ENCODE measurements at regions not wholly inside any gene's neighbourhood (a gene's known extent, or its start where the extent isn't known, plus 50 kb on each side); places are given as distances from the start of the nearest gene placed in this dataset.

GRCh38 chr4:160604541-160604940 lies 1501.7 kb downstream of the RAPGEF2 start:
- ChIA-PET CTCF (ENCODE audit: partially characterized antibody) (no interaction called here), POLR2A (ENCODE audit: partially characterized antibody) (no interaction called here)
- Histone ChIP-seq H2AK5ac (ENCODE audit: low read depth, low read length) (no peak overlapping the region), H2BK20ac (ENCODE audit: low read length) (no peak overlapping the region), H3K27me3 (replicated peaks in 1 of 4; ENCODE audit: control insufficient read depth in 3 of 4, extremely low read depth in 1 of 4, insufficient read depth in 3 of 4, low read length in 3 of 4) (no peaks in the 10 kb centered on the region), H3K4me1 (replicated peaks in 1 of 4; ENCODE audit: control insufficient read depth in 3 of 4, insufficient read depth in 4 of 4, low read length in 3 of 4) (no peaks in the 10 kb centered on the region), H2AFZ (ENCODE audit: low read length) (no peak overlapping the region), H2BK15ac (ENCODE audit: low read length) (no peak overlapping the region), H3K9me3 (ENCODE audit: insufficient read depth in 2 of 2, low read depth in 1 of 2, low read length in 1 of 2) (no peaks in the 10 kb centered on the region), H3K23ac (ENCODE audit: insufficient read length) (no peak overlapping the region), H4K5ac (ENCODE audit: insufficient read length, low read depth, low read length) (no peak overlapping the region), H3K18ac (ENCODE audit: extremely low read depth, low read length) (no peak overlapping the region), H3K4ac (replicated peaks; ENCODE audit: insufficient read length, low read depth, low read length) (no peak overlapping the region), H4K8ac (ENCODE audit: extremely low read depth, insufficient read depth, low read length) (no peak overlapping the region), H3K56ac (replicated peaks; ENCODE audit: insufficient read length, low read depth, low read length) (no peak overlapping the region), H3K4me3 (ENCODE audit: extremely low read depth in 1 of 4, insufficient read depth in 2 of 4, low read depth in 3 of 4, low read length in 4 of 4) (no peak overlapping the region), H3K23me2 (ENCODE audit: low read depth, low read length) (no peaks in the 10 kb centered on the region), H3K14ac (ENCODE audit: insufficient read length) (no peak overlapping the region), H4K91ac (replicated peaks; ENCODE audit: insufficient read length, low read length) (no peak overlapping the region), H3K79me2 (ENCODE audit: control insufficient read depth in 1 of 2, insufficient read depth in 2 of 2, low read length in 2 of 2) (no peaks in the 10 kb centered on the region), H3K79me1 (ENCODE audit: low read depth, low read length) (no peaks in the 10 kb centered on the region), H4K20me1 (replicated peaks in 1 of 2; ENCODE audit: control insufficient read depth in 1 of 2, insufficient read depth in 2 of 2, low read length in 2 of 2) (no peaks in the 10 kb centered on the region), H2BK5ac (ENCODE audit: low read depth, low read length) (no peak overlapping the region), H3K36me3 (ENCODE audit: control insufficient read depth in 2 of 4, insufficient read depth in 4 of 4, low read length in 3 of 4) (no peaks in the 10 kb centered on the region), H3K27ac (ENCODE audit: low read depth, low read length) (no peak overlapping the region), H3K9ac (replicated peaks in 1 of 4; ENCODE audit: extremely low read depth in 1 of 4, low read depth in 3 of 4, low read length in 3 of 4) (no peak overlapping the region), H2BK12ac (ENCODE audit: low read depth, low read length) (no peak overlapping the region), H3K4me2 (ENCODE audit: insufficient read depth in 1 of 2, low read depth in 2 of 2, low read length in 2 of 2) (no peak overlapping the region), H2BK120ac (replicated peaks; ENCODE audit: low read depth, low read length) (no peak overlapping the region)
- WGBS, 2 experiments (ENCODE audit: extremely low coverage in 1 of 2, insufficient coverage in 1 of 2, insufficient read length in 1 of 2, insufficient replicate concordance in 2 of 2, low coverage in 1 of 2, low lambda C conversion rate in 2 of 2, missing lambda C conversion rate in 1 of 2), result 88% methylated on average over 4 of the region's 4 CpGs; no CpG with 5 or more reads in 1 of the 2 experiments
- no peak for FAIRE-seq
- no peak for DNase-seq (ENCODE audit: low read depth in 1 of 2, low spot score in 2 of 2)
- TF ChIP-seq CREB1 (IDR thresholded peaks at IDR 0.05), result no peak
- TF ChIP-seq SP2 (IDR thresholded peaks at IDR 0.05; ENCODE audit: low read length), result no peak
- TF ChIP-seq SP1 (IDR thresholded peaks at IDR 0.05; ENCODE audit: low read depth, low read length), result no peak
- TF ChIP-seq SIX5 (IDR thresholded peaks at IDR 0.05; ENCODE audit: low read depth, low read length), result no peak
- TF ChIP-seq KDM4A (IDR thresholded peaks at IDR 0.05; ENCODE audit: low read depth, low read length, severe bottlenecking), result no peak
- TF ChIP-seq SP4 (IDR thresholded peaks at IDR 0.05; ENCODE audit: low read length), result no peak
- no peak for TF ChIP-seq HDAC6 (IDR thresholded peaks at IDR 0.05; ENCODE audit: low read depth, low read length)
- TF ChIP-seq CHD1 (IDR thresholded peaks at IDR 0.05; ENCODE audit: low read depth, low read length), result no peak
- no peak for TF ChIP-seq MAFK (IDR thresholded peaks at IDR 0.05; ENCODE audit: low read depth, low read length)
- no peak for TF ChIP-seq GABPA (IDR thresholded peaks at IDR 0.05; ENCODE audit: borderline replicate concordance, insufficient read depth, low read length)
- no peak for TF ChIP-seq CBX5 (IDR thresholded peaks at IDR 0.05; ENCODE audit: low read depth, low read length)
- TF ChIP-seq TAF7 (optimal IDR thresholded peaks at IDR 0.05; ENCODE audit: borderline replicate concordance, low read depth, low read length), result no peak
- TF ChIP-seq, protein P1, sequence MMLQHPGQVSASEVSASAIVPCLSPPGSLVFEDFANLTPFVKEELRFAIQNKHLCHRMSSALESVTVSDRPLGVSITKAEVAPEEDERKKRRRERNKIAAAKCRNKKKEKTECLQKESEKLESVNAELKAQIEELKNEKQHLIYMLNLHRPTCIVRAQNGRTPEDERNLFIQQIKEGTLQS (IDR thresholded peaks at IDR 0.05; ENCODE audit: insufficient read depth, low read depth, low read length), result no peak
- TF ChIP-seq, protein P2, sequence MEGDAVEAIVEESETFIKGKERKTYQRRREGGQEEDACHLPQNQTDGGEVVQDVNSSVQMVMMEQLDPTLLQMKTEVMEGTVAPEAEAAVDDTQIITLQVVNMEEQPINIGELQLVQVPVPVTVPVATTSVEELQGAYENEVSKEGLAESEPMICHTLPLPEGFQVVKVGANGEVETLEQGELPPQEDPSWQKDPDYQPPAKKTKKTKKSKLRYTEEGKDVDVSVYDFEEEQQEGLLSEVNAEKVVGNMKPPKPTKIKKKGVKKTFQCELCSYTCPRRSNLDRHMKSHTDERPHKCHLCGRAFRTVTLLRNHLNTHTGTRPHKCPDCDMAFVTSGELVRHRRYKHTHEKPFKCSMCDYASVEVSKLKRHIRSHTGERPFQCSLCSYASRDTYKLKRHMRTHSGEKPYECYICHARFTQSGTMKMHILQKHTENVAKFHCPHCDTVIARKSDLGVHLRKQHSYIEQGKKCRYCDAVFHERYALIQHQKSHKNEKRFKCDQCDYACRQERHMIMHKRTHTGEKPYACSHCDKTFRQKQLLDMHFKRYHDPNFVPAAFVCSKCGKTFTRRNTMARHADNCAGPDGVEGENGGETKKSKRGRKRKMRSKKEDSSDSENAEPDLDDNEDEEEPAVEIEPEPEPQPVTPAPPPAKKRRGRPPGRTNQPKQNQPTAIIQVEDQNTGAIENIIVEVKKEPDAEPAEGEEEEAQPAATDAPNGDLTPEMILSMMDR (IDR thresholded peaks at IDR 0.05; ENCODE audit: control extremely low read depth in 1 of 3, insufficient read depth in 1 of 3, low read depth in 1 of 3, low read length in 3 of 3), result no peak

Data from H1 (cell line).